Mammary epithelial cell (primary cell): ENCODE measurements at regions not wholly inside any gene's neighbourhood (a gene's known extent, or its start where the extent isn't known, plus 50 kb on each side); places are given as distances from the start of the nearest gene placed in this dataset.

Experiments used
- EZH2 ChIP-seq: IDR thresholded peaks from 2 replicates; pipeline ENCODE4 v1.6.1; 2012; ENCODE audit warnings: low read length, inconsistent platforms, borderline replicate concordance
- TF ChIP-seq, protein P1 (sequence below), 2 donors: IDR thresholded peaks in 1 of 2; conservative IDR thresholded peaks in 1 of 2; 2 replicates each; pipeline ENCODE4 v1.5.1; 2011 to 2012; ENCODE audit warnings: inconsistent platforms in 2 of 2, low read length in 2 of 2, mild to moderate bottlenecking in 2 of 2, control low read depth in 1 of 2, low read depth in 1 of 2; ENCODE audit not compliant: insufficient read depth in 1 of 2; ENCODE audit errors: extremely low read depth in 1 of 2

DNA sequence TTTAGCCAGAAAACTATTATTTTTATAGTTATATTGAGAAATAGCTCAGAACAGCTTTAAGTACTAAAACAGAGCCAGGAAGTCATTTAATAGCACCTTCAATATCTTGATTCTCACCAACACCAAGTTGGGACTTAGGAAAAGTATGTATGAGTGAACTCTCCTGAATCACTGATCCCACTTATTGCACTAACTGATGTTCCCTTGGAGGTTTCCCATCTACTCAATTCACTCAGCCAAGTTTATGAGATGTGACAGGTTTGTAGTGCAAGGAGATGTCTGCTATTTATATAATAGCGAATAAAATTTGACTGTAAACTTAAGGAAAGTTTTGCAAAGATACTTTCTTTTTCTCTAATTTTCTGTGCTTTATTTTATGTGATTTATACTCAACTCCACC, 1147.6 kb upstream of the PCDH20 start:
- TF ChIP-seq EZH2: no peak
- TF ChIP-seq, protein P1, sequence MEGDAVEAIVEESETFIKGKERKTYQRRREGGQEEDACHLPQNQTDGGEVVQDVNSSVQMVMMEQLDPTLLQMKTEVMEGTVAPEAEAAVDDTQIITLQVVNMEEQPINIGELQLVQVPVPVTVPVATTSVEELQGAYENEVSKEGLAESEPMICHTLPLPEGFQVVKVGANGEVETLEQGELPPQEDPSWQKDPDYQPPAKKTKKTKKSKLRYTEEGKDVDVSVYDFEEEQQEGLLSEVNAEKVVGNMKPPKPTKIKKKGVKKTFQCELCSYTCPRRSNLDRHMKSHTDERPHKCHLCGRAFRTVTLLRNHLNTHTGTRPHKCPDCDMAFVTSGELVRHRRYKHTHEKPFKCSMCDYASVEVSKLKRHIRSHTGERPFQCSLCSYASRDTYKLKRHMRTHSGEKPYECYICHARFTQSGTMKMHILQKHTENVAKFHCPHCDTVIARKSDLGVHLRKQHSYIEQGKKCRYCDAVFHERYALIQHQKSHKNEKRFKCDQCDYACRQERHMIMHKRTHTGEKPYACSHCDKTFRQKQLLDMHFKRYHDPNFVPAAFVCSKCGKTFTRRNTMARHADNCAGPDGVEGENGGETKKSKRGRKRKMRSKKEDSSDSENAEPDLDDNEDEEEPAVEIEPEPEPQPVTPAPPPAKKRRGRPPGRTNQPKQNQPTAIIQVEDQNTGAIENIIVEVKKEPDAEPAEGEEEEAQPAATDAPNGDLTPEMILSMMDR (conservative IDR thresholded peaks at IDR 0.05 in 1 of 2, IDR thresholded peaks at IDR 0.05 in 1 of 2; ENCODE audit: extremely low read depth in 1 of 2, insufficient read depth in 1 of 2, low read depth in 1 of 2, low read length in 2 of 2): no peak
